WTC11 (cell line): ENCODE measurements at regions not wholly inside any gene's neighbourhood (a gene's known extent, or its start where the extent isn't known, plus 50 kb on each side); places are given as distances from the start of the nearest gene placed in this dataset.

Experiments used
- ATAC-seq: fragments of 200-7000 bp; cut with Tn5 transposase; 2 replicates; pipeline ENCODE4 v1.10.0; 2021; ENCODE audit warnings: mild to moderate bottlenecking, moderate library complexity
- CTCF ChIA-PET: fragments of 300-600 bp; sonication (Branson Sonifier 250); formaldehyde crosslinking; loops from one replicate; lab custom pipeline; 2021; ENCODE audit warnings: antibody characterized with exemption; lab: Charles Lee
- POLR2A ChIA-PET: fragments of 350-600 bp; sonication (Branson Sonifier 250); formaldehyde crosslinking; loops from one replicate; lab custom pipeline; 2021; ENCODE audit warnings: antibody characterized with exemption; lab: Charles Lee
- DNase-seq: peaks from one replicate; pipeline ENCODE4 v3.0.0; 2021; ENCODE audit warnings: low spot score
- H3K27ac Mint-ChIP-seq: 2 replicates; pipeline ENCODE4 v1.8.0; 2021; ENCODE audit warnings: mixed read lengths
- H3K27me3 Mint-ChIP-seq: 2 replicates; pipeline ENCODE4 v1.8.0; 2021; ENCODE audit warnings: low read depth, mild to moderate bottlenecking, moderate library complexity, mixed read lengths
- H3K36me3 Mint-ChIP-seq: 2 replicates; pipeline ENCODE4 v1.8.0; 2021; ENCODE audit warnings: mixed read lengths
- H3K4me1 Mint-ChIP-seq: 2 replicates; pipeline ENCODE4 v1.8.0; 2022; ENCODE audit warnings: mixed read lengths
- H3K4me3 Mint-ChIP-seq: 2 replicates; pipeline ENCODE4 v1.8.0; 2021; ENCODE audit warnings: mild to moderate bottlenecking, moderate library complexity, mixed read lengths
- H3K9me3 Mint-ChIP-seq: 2 replicates; pipeline ENCODE4 v1.8.0; 2021; ENCODE audit warnings: mixed read lengths
- CBFB ChIP-seq: sonication (generic); formaldehyde crosslinking; IDR thresholded peaks from 2 replicates; pipeline ENCODE4 v1.8.1; 2022; ENCODE audit warnings: mild to moderate bottlenecking, low read depth, missing genetic modification reagents
- CREB1 ChIP-seq: sonication (generic); formaldehyde crosslinking; IDR thresholded peaks from 2 replicates; pipeline ENCODE4 v1.8.0; 2023; ENCODE audit warnings: mild to moderate bottlenecking, missing genetic modification reagents
- ETV6 ChIP-seq: sonication (generic); formaldehyde crosslinking; IDR thresholded peaks from 2 replicates; pipeline ENCODE4 v1.8.1; 2022; ENCODE audit warnings: mild to moderate bottlenecking, missing genetic modification reagents
- FOXJ3 ChIP-seq: sonication (generic); formaldehyde crosslinking; IDR thresholded peaks from 2 replicates; pipeline ENCODE4 v1.9.0; 2021; ENCODE audit warnings: missing genetic modification reagents, mild to moderate bottlenecking, borderline replicate concordance
- MYBL2 ChIP-seq: sonication (generic); formaldehyde crosslinking; IDR thresholded peaks from 2 replicates; pipeline ENCODE4 v1.8.1; 2023; ENCODE audit warnings: mild to moderate bottlenecking, moderate library complexity, missing genetic modification reagents
- NR2C2 ChIP-seq: sonication (generic); formaldehyde crosslinking; IDR thresholded peaks from 2 replicates; pipeline ENCODE4 v1.8.0; 2022; ENCODE audit warnings: mild to moderate bottlenecking, missing genetic modification reagents
- OVOL2 ChIP-seq: fragments of 250-450 bp; sonication (Bioruptor Pico); IDR thresholded peaks from 2 replicates; pipeline ENCODE4 v1.9.0; 2021; ENCODE audit warnings: mild to moderate bottlenecking, borderline replicate concordance
- TEAD4 ChIP-seq: sonication (generic); formaldehyde crosslinking; IDR thresholded peaks from 2 replicates; pipeline ENCODE4 v1.8.0; 2022; ENCODE audit warnings: mild to moderate bottlenecking, missing genetic modification reagents
- ZNF416 ChIP-seq: fragments of 250-450 bp; sonication (Bioruptor Pico); IDR thresholded peaks from 2 replicates; pipeline ENCODE4 v1.9.0; 2021; ENCODE audit warnings: mild to moderate bottlenecking, inconsistent platforms
- TF ChIP-seq, protein P1 (sequence below): sonication (generic); formaldehyde crosslinking; conservative IDR thresholded peaks from 2 replicates; pipeline ENCODE4 v1.8.1; 2023; ENCODE audit warnings: mild to moderate bottlenecking, low read depth, missing genetic modification reagents, moderate library complexity
- TF ChIP-seq, protein P2 (sequence below): fragments of 200-600 bp; IDR thresholded peaks from 2 replicates; pipeline ENCODE4 v1.8.0; 2022; ENCODE audit warnings: antibody characterized with exemption
- TF ChIP-seq, protein P3 (sequence below): sonication (generic); formaldehyde crosslinking; IDR thresholded peaks from 2 replicates; pipeline ENCODE4 v1.8.1; 2023; ENCODE audit warnings: mild to moderate bottlenecking, missing genetic modification reagents, moderate library complexity
- TF ChIP-seq, protein P4 (sequence below): fragments of 250-450 bp; sonication (Bioruptor Pico); IDR thresholded peaks from 2 replicates; pipeline ENCODE4 v1.9.0; 2021; ENCODE audit warnings: mild to moderate bottlenecking, borderline replicate concordance
- TF ChIP-seq, protein P5 (sequence below): sonication (generic); formaldehyde crosslinking; conservative IDR thresholded peaks from 2 replicates; pipeline ENCODE4 v1.8.1; 2022; ENCODE audit warnings: mild to moderate bottlenecking, missing genetic modification reagents
- TF ChIP-seq, protein P6 (sequence below): sonication (generic); formaldehyde crosslinking; IDR thresholded peaks from 2 replicates; pipeline ENCODE4 v1.8.1; 2023; ENCODE audit warnings: mild to moderate bottlenecking, missing genetic modification reagents
- TF ChIP-seq, protein P7 (sequence below): sonication (generic); formaldehyde crosslinking; IDR thresholded peaks from 2 replicates; pipeline ENCODE4 v1.8.0; 2023; ENCODE audit warnings: missing genetic modification reagents, mild to moderate bottlenecking, borderline replicate concordance

DNA sequence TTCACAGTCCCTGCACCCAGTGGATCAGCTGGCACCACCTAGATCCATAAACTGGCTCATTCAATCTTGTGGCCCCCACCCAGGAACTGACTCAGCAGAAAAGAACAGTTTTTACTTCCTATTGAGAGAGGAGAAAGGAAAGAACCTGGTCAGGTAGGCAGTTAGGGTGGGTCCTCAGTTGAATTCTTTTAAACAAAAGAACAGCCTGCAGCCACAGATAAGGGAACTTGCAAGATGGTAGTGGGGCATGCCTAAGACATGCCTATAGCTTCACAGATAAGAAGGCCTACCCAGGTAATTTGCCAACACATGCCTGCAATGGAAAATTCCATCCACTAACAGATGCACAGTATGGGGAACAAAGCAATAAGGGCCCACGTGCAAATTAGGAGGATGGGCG, 86.7 kb upstream of the NLGN4Y start:
- ChIA-PET CTCF (no interaction called here), POLR2A (no interaction called here)
- no peak for ATAC-seq
- Mint-ChIP-seq H3K27ac (no peak overlapping the region), H3K27me3 (no peaks in the 10 kb centered on the region; the same call in 1 of the 2 replicates), H3K4me1 (no peaks in the 10 kb centered on the region), H3K9me3 (peaks cover 21% of the 10 kb centered on the region), H3K4me3 (no peak overlapping the region), H3K36me3 (peaks cover 9% of the 10 kb centered on the region)
- TF ChIP-seq, protein P1, sequence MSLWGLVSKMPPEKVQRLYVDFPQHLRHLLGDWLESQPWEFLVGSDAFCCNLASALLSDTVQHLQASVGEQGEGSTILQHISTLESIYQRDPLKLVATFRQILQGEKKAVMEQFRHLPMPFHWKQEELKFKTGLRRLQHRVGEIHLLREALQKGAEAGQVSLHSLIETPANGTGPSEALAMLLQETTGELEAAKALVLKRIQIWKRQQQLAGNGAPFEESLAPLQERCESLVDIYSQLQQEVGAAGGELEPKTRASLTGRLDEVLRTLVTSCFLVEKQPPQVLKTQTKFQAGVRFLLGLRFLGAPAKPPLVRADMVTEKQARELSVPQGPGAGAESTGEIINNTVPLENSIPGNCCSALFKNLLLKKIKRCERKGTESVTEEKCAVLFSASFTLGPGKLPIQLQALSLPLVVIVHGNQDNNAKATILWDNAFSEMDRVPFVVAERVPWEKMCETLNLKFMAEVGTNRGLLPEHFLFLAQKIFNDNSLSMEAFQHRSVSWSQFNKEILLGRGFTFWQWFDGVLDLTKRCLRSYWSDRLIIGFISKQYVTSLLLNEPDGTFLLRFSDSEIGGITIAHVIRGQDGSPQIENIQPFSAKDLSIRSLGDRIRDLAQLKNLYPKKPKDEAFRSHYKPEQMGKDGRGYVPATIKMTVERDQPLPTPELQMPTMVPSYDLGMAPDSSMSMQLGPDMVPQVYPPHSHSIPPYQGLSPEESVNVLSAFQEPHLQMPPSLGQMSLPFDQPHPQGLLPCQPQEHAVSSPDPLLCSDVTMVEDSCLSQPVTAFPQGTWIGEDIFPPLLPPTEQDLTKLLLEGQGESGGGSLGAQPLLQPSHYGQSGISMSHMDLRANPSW (CRISPR knock-in tag), result no peak
- TF ChIP-seq CREB1 (no peak), MYBL2 (CRISPR knock-in tag) (no peak), TEAD4 (CRISPR knock-in tag) (no peak), FOXJ3 (CRISPR knock-in tag) (no peak)
- TF ChIP-seq, protein P2, sequence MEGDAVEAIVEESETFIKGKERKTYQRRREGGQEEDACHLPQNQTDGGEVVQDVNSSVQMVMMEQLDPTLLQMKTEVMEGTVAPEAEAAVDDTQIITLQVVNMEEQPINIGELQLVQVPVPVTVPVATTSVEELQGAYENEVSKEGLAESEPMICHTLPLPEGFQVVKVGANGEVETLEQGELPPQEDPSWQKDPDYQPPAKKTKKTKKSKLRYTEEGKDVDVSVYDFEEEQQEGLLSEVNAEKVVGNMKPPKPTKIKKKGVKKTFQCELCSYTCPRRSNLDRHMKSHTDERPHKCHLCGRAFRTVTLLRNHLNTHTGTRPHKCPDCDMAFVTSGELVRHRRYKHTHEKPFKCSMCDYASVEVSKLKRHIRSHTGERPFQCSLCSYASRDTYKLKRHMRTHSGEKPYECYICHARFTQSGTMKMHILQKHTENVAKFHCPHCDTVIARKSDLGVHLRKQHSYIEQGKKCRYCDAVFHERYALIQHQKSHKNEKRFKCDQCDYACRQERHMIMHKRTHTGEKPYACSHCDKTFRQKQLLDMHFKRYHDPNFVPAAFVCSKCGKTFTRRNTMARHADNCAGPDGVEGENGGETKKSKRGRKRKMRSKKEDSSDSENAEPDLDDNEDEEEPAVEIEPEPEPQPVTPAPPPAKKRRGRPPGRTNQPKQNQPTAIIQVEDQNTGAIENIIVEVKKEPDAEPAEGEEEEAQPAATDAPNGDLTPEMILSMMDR, result no peak
- no peak for DNase-seq

DNA sequence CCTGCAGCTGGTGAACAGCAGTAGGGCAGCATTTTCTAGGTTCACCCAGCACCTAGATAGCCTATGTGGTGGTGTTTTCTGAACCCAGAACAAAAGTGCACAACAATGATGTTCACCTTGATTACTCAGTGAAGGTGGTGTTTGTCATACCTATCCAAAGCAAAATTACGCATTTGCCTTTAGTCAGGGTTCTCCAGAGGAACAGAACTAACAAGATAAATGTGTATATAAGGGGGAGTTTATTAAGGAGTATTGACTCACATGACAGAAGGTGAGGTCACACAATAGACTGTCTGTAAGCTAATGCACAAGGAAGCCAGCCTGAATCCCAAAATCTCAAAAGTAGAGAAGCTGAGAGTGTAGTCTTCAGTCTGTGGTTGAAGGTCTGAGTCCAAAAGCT, 85.9 kb upstream of the NLGN4Y start:
- Mint-ChIP-seq H3K36me3 (peaks cover 9% of the 10 kb centered on the region), H3K27ac (no peak overlapping the region), H3K27me3 (no peaks in the 10 kb centered on the region; the same call in 1 of the 2 replicates), H3K4me1 (no peaks in the 10 kb centered on the region), H3K4me3 (no peak overlapping the region)
- DNase-seq (no peak), ATAC-seq (no peak)
- ChIA-PET CTCF (no interaction called here), POLR2A (no interaction called here)
- TF ChIP-seq OVOL2 (CRISPR knock-in tag) (no peak), ZNF416 (CRISPR knock-in tag) (no peak), NR2C2 (no peak), CBFB (CRISPR knock-in tag) (no peak), FOXJ3 (CRISPR knock-in tag) (no peak), ETV6 (CRISPR knock-in tag) (no peak), CREB1 (no peak)
- TF ChIP-seq, protein P3, sequence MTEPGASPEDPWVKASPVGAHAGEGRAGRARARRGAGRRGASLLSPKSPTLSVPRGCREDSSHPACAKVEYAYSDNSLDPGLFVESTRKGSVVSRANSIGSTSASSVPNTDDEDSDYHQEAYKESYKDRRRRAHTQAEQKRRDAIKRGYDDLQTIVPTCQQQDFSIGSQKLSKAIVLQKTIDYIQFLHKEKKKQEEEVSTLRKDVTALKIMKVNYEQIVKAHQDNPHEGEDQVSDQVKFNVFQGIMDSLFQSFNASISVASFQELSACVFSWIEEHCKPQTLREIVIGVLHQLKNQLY, result no peak
- TF ChIP-seq, protein P4, sequence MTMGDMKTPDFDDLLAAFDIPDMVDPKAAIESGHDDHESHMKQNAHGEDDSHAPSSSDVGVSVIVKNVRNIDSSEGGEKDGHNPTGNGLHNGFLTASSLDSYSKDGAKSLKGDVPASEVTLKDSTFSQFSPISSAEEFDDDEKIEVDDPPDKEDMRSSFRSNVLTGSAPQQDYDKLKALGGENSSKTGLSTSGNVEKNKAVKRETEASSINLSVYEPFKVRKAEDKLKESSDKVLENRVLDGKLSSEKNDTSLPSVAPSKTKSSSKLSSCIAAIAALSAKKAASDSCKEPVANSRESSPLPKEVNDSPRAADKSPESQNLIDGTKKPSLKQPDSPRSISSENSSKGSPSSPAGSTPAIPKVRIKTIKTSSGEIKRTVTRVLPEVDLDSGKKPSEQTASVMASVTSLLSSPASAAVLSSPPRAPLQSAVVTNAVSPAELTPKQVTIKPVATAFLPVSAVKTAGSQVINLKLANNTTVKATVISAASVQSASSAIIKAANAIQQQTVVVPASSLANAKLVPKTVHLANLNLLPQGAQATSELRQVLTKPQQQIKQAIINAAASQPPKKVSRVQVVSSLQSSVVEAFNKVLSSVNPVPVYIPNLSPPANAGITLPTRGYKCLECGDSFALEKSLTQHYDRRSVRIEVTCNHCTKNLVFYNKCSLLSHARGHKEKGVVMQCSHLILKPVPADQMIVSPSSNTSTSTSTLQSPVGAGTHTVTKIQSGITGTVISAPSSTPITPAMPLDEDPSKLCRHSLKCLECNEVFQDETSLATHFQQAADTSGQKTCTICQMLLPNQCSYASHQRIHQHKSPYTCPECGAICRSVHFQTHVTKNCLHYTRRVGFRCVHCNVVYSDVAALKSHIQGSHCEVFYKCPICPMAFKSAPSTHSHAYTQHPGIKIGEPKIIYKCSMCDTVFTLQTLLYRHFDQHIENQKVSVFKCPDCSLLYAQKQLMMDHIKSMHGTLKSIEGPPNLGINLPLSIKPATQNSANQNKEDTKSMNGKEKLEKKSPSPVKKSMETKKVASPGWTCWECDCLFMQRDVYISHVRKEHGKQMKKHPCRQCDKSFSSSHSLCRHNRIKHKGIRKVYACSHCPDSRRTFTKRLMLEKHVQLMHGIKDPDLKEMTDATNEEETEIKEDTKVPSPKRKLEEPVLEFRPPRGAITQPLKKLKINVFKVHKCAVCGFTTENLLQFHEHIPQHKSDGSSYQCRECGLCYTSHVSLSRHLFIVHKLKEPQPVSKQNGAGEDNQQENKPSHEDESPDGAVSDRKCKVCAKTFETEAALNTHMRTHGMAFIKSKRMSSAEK (CRISPR knock-in tag), result no peak
- TF ChIP-seq, protein P5, sequence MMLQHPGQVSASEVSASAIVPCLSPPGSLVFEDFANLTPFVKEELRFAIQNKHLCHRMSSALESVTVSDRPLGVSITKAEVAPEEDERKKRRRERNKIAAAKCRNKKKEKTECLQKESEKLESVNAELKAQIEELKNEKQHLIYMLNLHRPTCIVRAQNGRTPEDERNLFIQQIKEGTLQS (CRISPR knock-in tag), result no peak
- TF ChIP-seq, protein P6, sequence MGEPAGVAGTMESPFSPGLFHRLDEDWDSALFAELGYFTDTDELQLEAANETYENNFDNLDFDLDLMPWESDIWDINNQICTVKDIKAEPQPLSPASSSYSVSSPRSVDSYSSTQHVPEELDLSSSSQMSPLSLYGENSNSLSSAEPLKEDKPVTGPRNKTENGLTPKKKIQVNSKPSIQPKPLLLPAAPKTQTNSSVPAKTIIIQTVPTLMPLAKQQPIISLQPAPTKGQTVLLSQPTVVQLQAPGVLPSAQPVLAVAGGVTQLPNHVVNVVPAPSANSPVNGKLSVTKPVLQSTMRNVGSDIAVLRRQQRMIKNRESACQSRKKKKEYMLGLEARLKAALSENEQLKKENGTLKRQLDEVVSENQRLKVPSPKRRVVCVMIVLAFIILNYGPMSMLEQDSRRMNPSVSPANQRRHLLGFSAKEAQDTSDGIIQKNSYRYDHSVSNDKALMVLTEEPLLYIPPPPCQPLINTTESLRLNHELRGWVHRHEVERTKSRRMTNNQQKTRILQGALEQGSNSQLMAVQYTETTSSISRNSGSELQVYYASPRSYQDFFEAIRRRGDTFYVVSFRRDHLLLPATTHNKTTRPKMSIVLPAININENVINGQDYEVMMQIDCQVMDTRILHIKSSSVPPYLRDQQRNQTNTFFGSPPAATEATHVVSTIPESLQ, result no peak
- TF ChIP-seq, protein P7, sequence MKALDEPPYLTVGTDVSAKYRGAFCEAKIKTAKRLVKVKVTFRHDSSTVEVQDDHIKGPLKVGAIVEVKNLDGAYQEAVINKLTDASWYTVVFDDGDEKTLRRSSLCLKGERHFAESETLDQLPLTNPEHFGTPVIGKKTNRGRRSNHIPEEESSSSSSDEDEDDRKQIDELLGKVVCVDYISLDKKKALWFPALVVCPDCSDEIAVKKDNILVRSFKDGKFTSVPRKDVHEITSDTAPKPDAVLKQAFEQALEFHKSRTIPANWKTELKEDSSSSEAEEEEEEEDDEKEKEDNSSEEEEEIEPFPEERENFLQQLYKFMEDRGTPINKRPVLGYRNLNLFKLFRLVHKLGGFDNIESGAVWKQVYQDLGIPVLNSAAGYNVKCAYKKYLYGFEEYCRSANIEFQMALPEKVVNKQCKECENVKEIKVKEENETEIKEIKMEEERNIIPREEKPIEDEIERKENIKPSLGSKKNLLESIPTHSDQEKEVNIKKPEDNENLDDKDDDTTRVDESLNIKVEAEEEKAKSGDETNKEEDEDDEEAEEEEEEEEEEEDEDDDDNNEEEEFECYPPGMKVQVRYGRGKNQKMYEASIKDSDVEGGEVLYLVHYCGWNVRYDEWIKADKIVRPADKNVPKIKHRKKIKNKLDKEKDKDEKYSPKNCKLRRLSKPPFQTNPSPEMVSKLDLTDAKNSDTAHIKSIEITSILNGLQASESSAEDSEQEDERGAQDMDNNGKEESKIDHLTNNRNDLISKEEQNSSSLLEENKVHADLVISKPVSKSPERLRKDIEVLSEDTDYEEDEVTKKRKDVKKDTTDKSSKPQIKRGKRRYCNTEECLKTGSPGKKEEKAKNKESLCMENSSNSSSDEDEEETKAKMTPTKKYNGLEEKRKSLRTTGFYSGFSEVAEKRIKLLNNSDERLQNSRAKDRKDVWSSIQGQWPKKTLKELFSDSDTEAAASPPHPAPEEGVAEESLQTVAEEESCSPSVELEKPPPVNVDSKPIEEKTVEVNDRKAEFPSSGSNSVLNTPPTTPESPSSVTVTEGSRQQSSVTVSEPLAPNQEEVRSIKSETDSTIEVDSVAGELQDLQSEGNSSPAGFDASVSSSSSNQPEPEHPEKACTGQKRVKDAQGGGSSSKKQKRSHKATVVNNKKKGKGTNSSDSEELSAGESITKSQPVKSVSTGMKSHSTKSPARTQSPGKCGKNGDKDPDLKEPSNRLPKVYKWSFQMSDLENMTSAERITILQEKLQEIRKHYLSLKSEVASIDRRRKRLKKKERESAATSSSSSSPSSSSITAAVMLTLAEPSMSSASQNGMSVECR, result no peak
- TF ChIP-seq, all 79 proteins: peak for 0
- peaks cover 21% of the 10 kb centered on the region for H3K9me3 Mint-ChIP-seq
